Liver (tissue), 7 donors: ENCODE measurements at regions not wholly inside any gene's neighbourhood (a gene's known extent, or its start where the extent isn't known, plus 50 kb on each side); places are given as distances from the start of the nearest gene placed in this dataset.

ENCODE experiments used
- DNase-seq: peaks from one replicate; pipeline ENCODE4 v3.0.0-alpha.2; 2017; ENCODE audit warnings: low spot score
- H3K27ac ChIP-seq, 2 donors: one replicate each; pipeline ENCODE4 v1.7.0; 2013; ENCODE audit warnings: inconsistent platforms in 2 of 2, low read length in 2 of 2, control low read depth in 1 of 2, low read depth in 1 of 2, mild to moderate bottlenecking in 1 of 2
- H3K27me3 ChIP-seq, 4 donors: one replicate each; pipeline versions ENCODE4 v1.6.1 to v1.7.0; 2013; ENCODE audit warnings: low read length in 3 of 4, inconsistent platforms in 1 of 4, mild to moderate bottlenecking in 1 of 4, moderate library complexity in 1 of 4; ENCODE audit not compliant: control insufficient read depth in 4 of 4, insufficient read depth in 4 of 4
- H3K36me3 ChIP-seq, 4 donors: one replicate each; pipeline versions ENCODE4 v1.6.1 to v1.7.0; 2013; ENCODE audit warnings: low read length in 3 of 4, mild to moderate bottlenecking in 3 of 4, low read depth in 1 of 4, moderate library complexity in 1 of 4; ENCODE audit not compliant: control insufficient read depth in 4 of 4, insufficient read depth in 3 of 4
- H3K4me1 ChIP-seq, 4 donors: one replicate each; pipeline versions ENCODE4 v1.6.1 to v1.7.0; 2013; ENCODE audit warnings: low read length in 3 of 4, mild to moderate bottlenecking in 3 of 4, moderate library complexity in 1 of 4; ENCODE audit not compliant: control insufficient read depth in 4 of 4, insufficient read depth in 4 of 4
- H3K4me3 ChIP-seq, 3 donors: one replicate each; pipeline versions ENCODE4 v1.6.1 to v1.7.0; 2013; ENCODE audit warnings: low read length in 3 of 3, control low read depth in 1 of 3, low read depth in 1 of 3, mild to moderate bottlenecking in 1 of 3
- H3K9ac ChIP-seq, 2 donors: one replicate each; pipeline ENCODE4 v1.7.0; 2013; ENCODE audit warnings: low read length in 2 of 2, mild to moderate bottlenecking in 2 of 2, moderate library complexity in 2 of 2, control low read depth in 1 of 2, low read depth in 1 of 2
- H3K9me3 ChIP-seq, 4 donors: one replicate each; pipeline versions ENCODE4 v1.6.1 to v1.7.0; 2013; ENCODE audit warnings: low read length in 3 of 4; ENCODE audit not compliant: control insufficient read depth in 4 of 4
- ATF3 ChIP-seq: IDR thresholded peaks from 2 replicates; pipeline ENCODE4 v1.6.1; 2016; ENCODE audit warnings: antibody characterized with exemption
- EGR1 ChIP-seq, 2 donors: IDR thresholded peaks; 2 replicates each; pipeline ENCODE4 v1.6.1; 2016 to 2018; ENCODE audit warnings: antibody characterized with exemption in 2 of 2, low read depth in 2 of 2
- FOXA1 ChIP-seq: IDR thresholded peaks from 2 replicates; pipeline ENCODE4 v1.6.1; 2016; ENCODE audit warnings: antibody characterized with exemption
- FOXA2 ChIP-seq: IDR thresholded peaks from 2 replicates; pipeline ENCODE4 v1.6.1; 2016; ENCODE audit warnings: antibody characterized with exemption
- GABPA ChIP-seq, 2 donors: IDR thresholded peaks in 1 of 2; conservative IDR thresholded peaks in 1 of 2; 2 replicates each; pipeline ENCODE4 v1.6.1; 2016; ENCODE audit warnings: antibody characterized with exemption in 2 of 2, mild to moderate bottlenecking in 1 of 2, moderate library complexity in 1 of 2
- HNF4A ChIP-seq, 2 donors: conservative IDR thresholded peaks; 2 replicates each; pipeline ENCODE4 v1.6.1; 2016; ENCODE audit warnings: antibody characterized with exemption in 2 of 2, mild to moderate bottlenecking in 2 of 2
- HNF4G ChIP-seq: IDR thresholded peaks from 2 replicates; pipeline ENCODE4 v1.6.1; 2016; ENCODE audit warnings: antibody characterized with exemption
- JUND ChIP-seq, 2 donors: IDR thresholded peaks; 2 replicates each; pipeline ENCODE4 v1.6.1; 2016; ENCODE audit warnings: antibody characterized with exemption in 2 of 2
- MAX ChIP-seq: IDR thresholded peaks from 2 replicates; pipeline ENCODE4 v1.6.1; 2016; ENCODE audit warnings: antibody characterized with exemption
- NR2F2 ChIP-seq: IDR thresholded peaks from 2 replicates; pipeline ENCODE4 v1.6.1; 2016; ENCODE audit warnings: antibody characterized with exemption
- REST ChIP-seq: IDR thresholded peaks from 2 replicates; pipeline ENCODE4 v1.6.1; 2016; ENCODE audit warnings: antibody characterized with exemption, mild to moderate bottlenecking
- RXRA ChIP-seq, 2 donors: IDR thresholded peaks; 2 replicates each; pipeline ENCODE4 v1.6.1; 2017 to 2018; ENCODE audit warnings: antibody characterized with exemption in 2 of 2, mild to moderate bottlenecking in 1 of 2
- SP1 ChIP-seq: IDR thresholded peaks from 2 replicates; pipeline ENCODE4 v1.6.1; 2018; ENCODE audit warnings: antibody characterized with exemption, mild to moderate bottlenecking
- TAF1 ChIP-seq: conservative IDR thresholded peaks from 2 replicates; pipeline ENCODE4 v1.6.1; 2016; ENCODE audit warnings: antibody characterized with exemption, mild to moderate bottlenecking
- YY1 ChIP-seq: IDR thresholded peaks from 2 replicates; pipeline ENCODE4 v1.6.1; 2016; ENCODE audit warnings: antibody characterized with exemption, mild to moderate bottlenecking
- ZBTB33 ChIP-seq: IDR thresholded peaks from 2 replicates; pipeline ENCODE4 v1.6.1; 2016; ENCODE audit warnings: antibody characterized with exemption
- WGBS: extraction: QIAGEN DNeasy Blood & Tissue Kit; methylation state at CpG from one replicate; pipeline ENCODE4 v1.1.7; 2013; 5-methylcytosine and 5-hydroxymethylcytosine counted together
- donor health status: healthy.
- donor health status: healthy.
- donor health status: healthy.
- donor health status: healthy.

DNA sequence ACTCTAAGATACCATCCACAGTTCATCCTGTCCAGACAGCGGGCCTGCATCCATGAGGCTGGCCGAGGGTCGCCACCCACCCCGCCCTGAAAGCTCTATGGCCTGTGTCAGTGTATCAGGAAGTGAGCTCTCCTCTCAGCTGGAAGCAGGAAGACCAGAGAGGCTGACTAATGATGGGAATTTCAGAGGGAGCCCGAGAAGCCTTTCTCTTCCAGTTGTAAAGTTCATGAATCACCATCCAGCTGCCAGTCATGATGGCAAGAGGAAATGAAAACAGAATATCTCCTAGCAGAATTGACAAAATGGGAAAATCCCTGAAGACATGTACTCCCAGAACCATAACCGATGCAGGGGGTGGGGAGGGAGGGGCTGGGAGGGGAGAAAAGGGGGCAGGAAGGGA lies 109.6 kb upstream of the RPS6KA2 start (continued):
- no peak for TF ChIP-seq YY1
- no peak for TF ChIP-seq HNF4A (conservative IDR thresholded peaks at IDR 0.05)
- no peak for TF ChIP-seq FOXA1
- no peak for TF ChIP-seq EGR1 (IDR thresholded peaks at IDR 0.05; ENCODE audit: low read depth in 2 of 2)
- no peak for TF ChIP-seq JUND (IDR thresholded peaks at IDR 0.05)
- no peak for TF ChIP-seq MAX
- no peak for TF ChIP-seq GABPA (IDR thresholded peaks at IDR 0.05 in 1 of 2, conservative IDR thresholded peaks at IDR 0.05 in 1 of 2)
- TF ChIP-seq SP1 = no peak

DNA sequence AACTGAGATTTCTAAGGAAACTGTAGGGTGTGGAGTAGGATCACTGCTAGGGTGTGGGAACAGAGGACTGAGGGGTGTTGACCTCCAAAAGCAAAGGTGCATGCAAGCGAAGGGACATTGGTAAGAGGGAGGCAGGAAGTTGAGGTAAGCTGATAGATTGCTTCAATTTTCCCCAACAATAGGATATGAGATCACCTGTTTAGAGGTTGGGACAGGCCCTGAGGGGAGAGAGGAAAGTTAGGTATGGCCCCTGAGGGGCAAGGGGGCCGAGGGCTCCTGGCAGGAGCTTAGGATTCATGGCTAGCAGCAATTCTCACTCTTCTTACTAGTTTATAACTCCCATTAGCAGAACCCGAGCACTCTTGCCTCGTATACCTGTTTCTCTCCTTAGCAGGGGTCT lies 106.8 kb upstream of the RPS6KA2 start:
- DNase-seq = no peak
- WGBS = 55% methylated on average over 4 of the region's 4 CpGs
- Histone ChIP-seq H3K9me3 (no peaks in the 10 kb centered on the region), H3K27me3 (no peaks in the 10 kb centered on the region), H3K36me3 (no peaks in the 10 kb centered on the region), H3K4me3 (no peak overlapping the region), H3K27ac (no peak overlapping the region), H3K9ac (no peak overlapping the region), H3K4me1 (no peaks in the 10 kb centered on the region)
- TF ChIP-seq YY1 (no peak), TAF1 (no peak), ZBTB33 (no peak), REST (no peak), ATF3 (no peak), SP1 (no peak), FOXA2 (no peak)

- Histone ChIP-seq H3K27ac (no peak overlapping the region), H3K9ac (no peak overlapping the region), H3K27me3 (no peaks in the 10 kb centered on the region), H3K36me3 (no peaks in the 10 kb centered on the region), H3K4me1 (no peaks in the 10 kb centered on the region), H3K4me3 (no peak overlapping the region), H3K9me3 (no peaks in the 10 kb centered on the region)
- DNase-seq = no peak
- WGBS = 79% methylated on average over 5 of the region's 5 CpGs
- TF ChIP-seq SP1 = no peak
- no peak for TF ChIP-seq YY1
- TF ChIP-seq MAX = no peak
- TF ChIP-seq NR2F2 = no peak
- no peak for TF ChIP-seq EGR1 (IDR thresholded peaks at IDR 0.05; ENCODE audit: low read depth in 2 of 2)
- no peak for TF ChIP-seq GABPA (IDR thresholded peaks at IDR 0.05 in 1 of 2, conservative IDR thresholded peaks at IDR 0.05 in 1 of 2)
- TF ChIP-seq HNF4A (conservative IDR thresholded peaks at IDR 0.05) = no peak
- no peak for TF ChIP-seq HNF4G
- TF ChIP-seq REST = no peak
- TF ChIP-seq RXRA (IDR thresholded peaks at IDR 0.05) = no peak
- no peak for TF ChIP-seq FOXA2
- TF ChIP-seq ZBTB33 = no peak
These were observed 102.6 kb upstream of the RPS6KA2 start for GRCh38 chr6:166729658-166730057.
